ENCODE measurements at regions not wholly inside any gene's neighbourhood (a gene's known extent, or its start where the extent isn't known, plus 50 kb on each side); places are given as distances from the start of the nearest gene placed in this dataset.

- no peak overlapping the region for H4K8ac ChIP-seq (ENCODE audit: extremely low read depth, insufficient read depth, low read length)
- no peak overlapping the region for H3K4ac ChIP-seq (replicated peaks; ENCODE audit: insufficient read length, low read depth, low read length)
- H2BK120ac ChIP-seq (replicated peaks; ENCODE audit: low read depth, low read length), result no peak overlapping the region
Observed at GRCh38 chr10:81116201-81116600, 578.5 kb downstream of the SH2D4B start.

More at GRCh38 chr10:81116201-81116600, 578.5 kb downstream of the SH2D4B start:
- Histone ChIP-seq H4K5ac (ENCODE audit: insufficient read length, low read depth, low read length) (no peak overlapping the region), H3K36me3 (ENCODE audit: control insufficient read depth in 2 of 4, insufficient read depth in 4 of 4, low read length in 3 of 4) (no peaks in the 10 kb centered on the region), H3K56ac (replicated peaks; ENCODE audit: insufficient read length, low read depth, low read length) (no peak overlapping the region), H3K4me3 (ENCODE audit: extremely low read depth in 1 of 4, insufficient read depth in 2 of 4, low read depth in 3 of 4, low read length in 4 of 4) (no peak overlapping the region), H3K27ac (ENCODE audit: low read depth, low read length) (no peak overlapping the region), H3K79me1 (ENCODE audit: low read depth, low read length) (no peaks in the 10 kb centered on the region), H2BK20ac (ENCODE audit: low read length) (no peak overlapping the region), H3K4me1 (replicated peaks in 1 of 4; ENCODE audit: control insufficient read depth in 3 of 4, insufficient read depth in 4 of 4, low read length in 3 of 4) (no peaks in the 10 kb centered on the region), H4K20me1 (replicated peaks in 1 of 2; ENCODE audit: control insufficient read depth in 1 of 2, insufficient read depth in 2 of 2, low read length in 2 of 2) (no peaks in the 10 kb centered on the region), H3K23me2 (ENCODE audit: low read depth, low read length) (no peaks in the 10 kb centered on the region), H3K18ac (ENCODE audit: extremely low read depth, low read length) (no peak overlapping the region), H2BK15ac (ENCODE audit: low read length) (no peak overlapping the region), H3K9ac (replicated peaks in 1 of 4; ENCODE audit: extremely low read depth in 1 of 4, low read depth in 3 of 4, low read length in 3 of 4) (no peak overlapping the region), H2BK12ac (ENCODE audit: low read depth, low read length) (no peak overlapping the region), H3K9me3 (ENCODE audit: insufficient read depth in 2 of 2, low read depth in 1 of 2, low read length in 1 of 2) (no peaks in the 10 kb centered on the region; a peak in 1 of 4 replicates), H2AFZ (ENCODE audit: low read length) (no peak overlapping the region), H3K23ac (ENCODE audit: insufficient read length) (no peak overlapping the region), H3K27me3 (replicated peaks in 1 of 4; ENCODE audit: control insufficient read depth in 3 of 4, extremely low read depth in 1 of 4, insufficient read depth in 3 of 4, low read length in 3 of 4) (no peaks in the 10 kb centered on the region), H3K14ac (ENCODE audit: insufficient read length) (no peak overlapping the region), H4K91ac (replicated peaks; ENCODE audit: insufficient read length, low read length) (no peak overlapping the region), H2BK5ac (ENCODE audit: low read depth, low read length) (no peak overlapping the region), H2AK5ac (ENCODE audit: low read depth, low read length) (no peak overlapping the region), H3K79me2 (ENCODE audit: control insufficient read depth in 1 of 2, insufficient read depth in 2 of 2, low read length in 2 of 2) (no peaks in the 10 kb centered on the region), H3K4me2 (ENCODE audit: insufficient read depth in 1 of 2, low read depth in 2 of 2, low read length in 2 of 2) (no peak overlapping the region)
- POLR2A ChIA-PET (ENCODE audit: partially characterized antibody), result no interaction called here
- WGBS, 2 experiments (ENCODE audit: extremely low coverage in 1 of 2, insufficient coverage in 1 of 2, insufficient read length in 1 of 2, insufficient replicate concordance in 2 of 2, low coverage in 1 of 2, low lambda C conversion rate in 2 of 2, missing lambda C conversion rate in 1 of 2), result 92% methylated on average over 4 of the region's 4 CpGs; no CpG with 5 or more reads in 1 of the 2 experiments
- TF ChIP-seq TBP (IDR thresholded peaks at IDR 0.05; ENCODE audit: low read depth, low read length), result no peak
- TF ChIP-seq JUND (IDR thresholded peaks at IDR 0.05; ENCODE audit: low read length), result 0 out of 2 replicates have a peak, but pooled peaks have one; percentile 31
- CTCF ChIA-PET (ENCODE audit: partially characterized antibody), result interaction anchor here (1.4 to 1.8 kb wide), 2 partner anchors 8 to 9 kb away, joined by 4 to 8 read pairs; no protein-coding TSS in a partner anchor
- DNase-seq (ENCODE audit: low read depth in 1 of 2, low spot score in 2 of 2), result peak in 1 of 2 experiments; percentile 2
- FAIRE-seq, result no peak
